Fibroblast of lung (primary cell): ENCODE measurements at regions not wholly inside any gene's neighbourhood (a gene's known extent, or its start where the extent isn't known, plus 50 kb on each side); places are given as distances from the start of the nearest gene placed in this dataset.

Experiments
- DNase-seq, 2 donors: peaks; one replicate each; pipeline versions ENCODE4 v3.0.0 to v3.0.0-alpha.2; 2010; ENCODE audit warnings: low read depth in 2 of 2
- H2AFZ ChIP-seq: 2 replicates; pipeline ENCODE4 v1.5.1; 2012; ENCODE audit warnings: low read length, control low read depth, inconsistent platforms
- H3K27ac ChIP-seq: 2 replicates; pipeline ENCODE4 v1.5.1; 2011; ENCODE audit warnings: low read length, control low read depth; ENCODE audit not compliant: insufficient read depth
- H3K27me3 ChIP-seq: 2 replicates; pipeline ENCODE4 v1.5.1; 2011; ENCODE audit warnings: mild to moderate bottlenecking, low read length; ENCODE audit not compliant: control insufficient read depth, insufficient read depth
- H3K36me3 ChIP-seq: 2 replicates; pipeline ENCODE4 v1.5.1; 2011; ENCODE audit warnings: low read length; ENCODE audit not compliant: control insufficient read depth, insufficient read depth
- H3K4me1 ChIP-seq: 2 replicates; pipeline ENCODE4 v1.5.1; 2011; ENCODE audit warnings: low read length; ENCODE audit not compliant: control insufficient read depth, insufficient read depth; ENCODE audit errors: extremely low read depth
- H3K4me2 ChIP-seq: 2 replicates; pipeline ENCODE4 v1.5.1; 2011; ENCODE audit warnings: low read length, control low read depth; ENCODE audit not compliant: insufficient read depth; ENCODE audit errors: extremely low read depth
- H3K4me3 ChIP-seq, 4 experiments: fragments of 200-600 bp in 1 of 4; sonication (generic) in 1 of 4; replicated peaks in 1 of 4; 2 replicates each; pipeline ENCODE4 v1.5.1; 2011 to 2016; ENCODE audit warnings: low read length in 4 of 4, low read depth in 3 of 4, mild to moderate bottlenecking in 3 of 4, control low read depth in 2 of 4, inconsistent platforms in 1 of 4, mixed read lengths in 1 of 4; ENCODE audit not compliant: insufficient read depth in 1 of 4; ENCODE audit errors: control extremely low read depth in 1 of 4
- H3K79me2 ChIP-seq: 2 replicates; pipeline ENCODE4 v1.5.1; 2012; ENCODE audit warnings: mild to moderate bottlenecking, low read length, inconsistent platforms; ENCODE audit not compliant: control insufficient read depth, insufficient read depth
- H3K9ac ChIP-seq: 2 replicates; pipeline ENCODE4 v1.5.1; 2011; ENCODE audit warnings: mild to moderate bottlenecking, low read length, control low read depth; ENCODE audit not compliant: insufficient read depth
- H3K9me3 ChIP-seq: 2 replicates; pipeline ENCODE4 v1.5.1; 2012; ENCODE audit warnings: low read depth, low read length; ENCODE audit not compliant: control insufficient read depth, insufficient read depth
- H4K20me1 ChIP-seq: 2 replicates; pipeline ENCODE4 v1.5.1; 2011; ENCODE audit warnings: low read length; ENCODE audit not compliant: control insufficient read depth, insufficient read depth; ENCODE audit errors: extremely low read depth
- EZH2 ChIP-seq: IDR thresholded peaks from 2 replicates; pipeline ENCODE4 v1.5.1; 2012; ENCODE audit warnings: low read length, control low read depth, mild to moderate bottlenecking; ENCODE audit errors: missing control alignments
- TF ChIP-seq, protein P1 (sequence below), 2 donors: IDR thresholded peaks in 1 of 2; conservative IDR thresholded peaks in 1 of 2; 1 replicate in 1 of 2; 2 replicates in 1 of 2; pipeline ENCODE4 v1.5.1; 2011 to 2012; ENCODE audit warnings: low read length in 2 of 2, control low read depth in 1 of 2, inconsistent platforms in 1 of 2, low read depth in 1 of 2, mild to moderate bottlenecking in 1 of 2

DNA sequence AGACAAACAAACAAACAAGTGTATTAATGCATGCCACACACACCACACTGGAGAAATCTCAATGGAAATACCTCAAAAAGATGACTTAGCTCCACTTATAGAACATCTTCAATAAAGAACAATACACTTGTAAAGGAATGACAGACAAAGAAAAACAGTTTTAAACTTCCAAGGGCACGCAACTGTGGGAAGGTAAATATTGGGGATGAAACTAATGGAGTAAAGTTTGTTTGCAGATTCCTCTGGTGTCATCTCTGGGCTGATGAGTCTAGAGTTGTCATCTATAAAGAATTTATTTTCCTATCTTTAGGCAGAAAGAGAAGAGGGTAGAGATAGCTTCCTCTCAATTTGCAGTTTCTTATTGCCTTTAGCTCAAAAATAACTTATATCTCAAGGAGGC lies 144.0 kb upstream of the ZC3H15 start:
- Histone ChIP-seq H3K27me3 (no peaks in the 10 kb centered on the region), H2AFZ (no peak overlapping the region), H3K4me2 (no peak overlapping the region), H3K36me3 (no peaks in the 10 kb centered on the region), H3K4me3 (no peak overlapping the region), H4K20me1 (no peaks in the 10 kb centered on the region), H3K79me2 (no peaks in the 10 kb centered on the region), H3K9ac (no peak overlapping the region), H3K9me3 (no peaks in the 10 kb centered on the region), H3K4me1 (no peaks in the 10 kb centered on the region), H3K27ac (no peak overlapping the region)
- TF ChIP-seq EZH2 = no peak
- TF ChIP-seq, protein P1, sequence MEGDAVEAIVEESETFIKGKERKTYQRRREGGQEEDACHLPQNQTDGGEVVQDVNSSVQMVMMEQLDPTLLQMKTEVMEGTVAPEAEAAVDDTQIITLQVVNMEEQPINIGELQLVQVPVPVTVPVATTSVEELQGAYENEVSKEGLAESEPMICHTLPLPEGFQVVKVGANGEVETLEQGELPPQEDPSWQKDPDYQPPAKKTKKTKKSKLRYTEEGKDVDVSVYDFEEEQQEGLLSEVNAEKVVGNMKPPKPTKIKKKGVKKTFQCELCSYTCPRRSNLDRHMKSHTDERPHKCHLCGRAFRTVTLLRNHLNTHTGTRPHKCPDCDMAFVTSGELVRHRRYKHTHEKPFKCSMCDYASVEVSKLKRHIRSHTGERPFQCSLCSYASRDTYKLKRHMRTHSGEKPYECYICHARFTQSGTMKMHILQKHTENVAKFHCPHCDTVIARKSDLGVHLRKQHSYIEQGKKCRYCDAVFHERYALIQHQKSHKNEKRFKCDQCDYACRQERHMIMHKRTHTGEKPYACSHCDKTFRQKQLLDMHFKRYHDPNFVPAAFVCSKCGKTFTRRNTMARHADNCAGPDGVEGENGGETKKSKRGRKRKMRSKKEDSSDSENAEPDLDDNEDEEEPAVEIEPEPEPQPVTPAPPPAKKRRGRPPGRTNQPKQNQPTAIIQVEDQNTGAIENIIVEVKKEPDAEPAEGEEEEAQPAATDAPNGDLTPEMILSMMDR (conservative IDR thresholded peaks at IDR 0.05 in 1 of 2, IDR thresholded peaks at IDR 0.05 in 1 of 2; ENCODE audit: low read depth in 1 of 2, low read length in 2 of 2) = no peak
- DNase-seq = no peak

DNA sequence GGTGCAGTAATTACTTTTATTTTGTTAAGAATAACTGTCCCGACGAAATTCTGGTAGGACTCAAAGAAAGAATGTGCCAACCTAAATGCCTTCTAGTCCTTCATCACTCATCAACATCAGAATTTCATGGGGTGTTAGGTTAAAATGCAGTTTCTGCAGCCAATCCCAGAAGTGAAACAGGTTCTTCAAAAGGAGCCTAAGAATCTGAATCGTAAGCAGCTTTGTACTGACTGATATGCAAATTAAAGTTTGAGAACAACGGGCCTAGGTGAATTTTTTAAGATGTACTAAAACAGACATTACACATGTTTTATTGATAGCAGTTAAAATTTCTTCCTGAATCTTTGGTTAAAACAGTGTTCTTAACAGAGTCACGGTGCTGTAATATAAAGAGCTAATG lies 140.3 kb upstream of the ZC3H15 start:
- Histone ChIP-seq H3K4me1 (no peaks in the 10 kb centered on the region), H3K27me3 (no peaks in the 10 kb centered on the region), H3K9me3 (no peaks in the 10 kb centered on the region), H3K9ac (no peak overlapping the region), H3K4me2 (no peak overlapping the region), H2AFZ (no peak overlapping the region), H4K20me1 (no peaks in the 10 kb centered on the region), H3K27ac (no peak overlapping the region), H3K36me3 (no peaks in the 10 kb centered on the region), H3K79me2 (no peaks in the 10 kb centered on the region), H3K4me3 (no peak overlapping the region)
- no peak for DNase-seq
- TF ChIP-seq EZH2 = no peak
- TF ChIP-seq, protein P1 (conservative IDR thresholded peaks at IDR 0.05 in 1 of 2, IDR thresholded peaks at IDR 0.05 in 1 of 2; ENCODE audit: low read depth in 1 of 2, low read length in 2 of 2) = no peak

DNA sequence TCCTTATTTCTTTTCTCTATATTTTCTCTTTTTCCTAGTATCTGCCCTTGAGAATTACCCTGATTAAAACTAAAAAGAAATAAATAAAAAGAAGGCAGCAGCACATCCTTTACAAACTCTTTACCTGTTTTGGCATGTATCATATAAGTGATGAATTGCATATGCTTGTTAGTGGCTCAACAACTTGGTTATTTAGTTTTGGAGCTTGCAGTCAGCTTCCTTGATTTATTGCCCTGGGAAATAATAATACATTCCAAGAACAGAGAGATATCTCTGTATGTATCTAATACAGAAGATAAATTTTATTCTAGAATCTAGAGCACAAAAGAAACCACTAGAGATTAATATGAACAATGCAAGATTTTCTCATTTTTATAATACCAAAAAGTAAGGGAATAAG lies 139.8 kb upstream of the ZC3H15 start:
- DNase-seq = no peak
- H3K4me1 ChIP-seq = no peaks in the 10 kb centered on the region
- H3K27me3 ChIP-seq = no peaks in the 10 kb centered on the region
- no peak overlapping the region for H3K4me2 ChIP-seq
- H3K9me3 ChIP-seq = no peaks in the 10 kb centered on the region
- TF ChIP-seq, protein P1 (conservative IDR thresholded peaks at IDR 0.05 in 1 of 2, IDR thresholded peaks at IDR 0.05 in 1 of 2; ENCODE audit: low read depth in 1 of 2, low read length in 2 of 2) = no peak
- TF ChIP-seq EZH2 = no peak
- no peak overlapping the region for H3K27ac ChIP-seq
- H3K9ac ChIP-seq = no peak overlapping the region
- H3K79me2 ChIP-seq = no peaks in the 10 kb centered on the region
- no peaks in the 10 kb centered on the region for H4K20me1 ChIP-seq
- no peak overlapping the region for H2AFZ ChIP-seq
- no peaks in the 10 kb centered on the region for H3K36me3 ChIP-seq
- H3K4me3 ChIP-seq = no peak overlapping the region
